GM21390 (cell line): ENCODE measurements at regions not wholly inside any gene's neighbourhood (a gene's known extent, or its start where the extent isn't known, plus 50 kb on each side); places are given as distances from the start of the nearest gene placed in this dataset.

Experiments used
- ATAC-seq: cut with Tn5 transposase; IDR thresholded peaks from one replicate; pipeline ENCODE4 v1.9.1; 2021; ENCODE audit not compliant: unreplicated experiment

DNA sequence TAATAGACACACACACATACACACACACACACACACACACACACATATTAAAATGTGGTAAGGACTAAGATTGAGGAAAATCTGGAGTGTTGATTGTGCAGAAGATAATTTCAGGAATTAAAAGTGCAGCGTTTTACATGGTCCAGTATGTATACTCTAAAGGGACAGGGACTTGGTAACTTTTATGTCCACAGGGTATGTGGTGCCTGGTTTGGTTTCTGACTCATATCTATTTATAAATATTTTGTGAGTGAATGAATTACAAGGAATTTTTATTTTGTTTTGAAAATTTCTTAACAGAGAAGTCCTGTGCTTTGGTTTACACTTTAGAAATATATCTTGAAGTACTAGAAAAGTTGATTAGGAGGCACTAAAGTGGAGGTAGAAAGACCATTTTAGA is 287.7 kb upstream of the NXPH2 start:
- no peak for ATAC-seq

DNA sequence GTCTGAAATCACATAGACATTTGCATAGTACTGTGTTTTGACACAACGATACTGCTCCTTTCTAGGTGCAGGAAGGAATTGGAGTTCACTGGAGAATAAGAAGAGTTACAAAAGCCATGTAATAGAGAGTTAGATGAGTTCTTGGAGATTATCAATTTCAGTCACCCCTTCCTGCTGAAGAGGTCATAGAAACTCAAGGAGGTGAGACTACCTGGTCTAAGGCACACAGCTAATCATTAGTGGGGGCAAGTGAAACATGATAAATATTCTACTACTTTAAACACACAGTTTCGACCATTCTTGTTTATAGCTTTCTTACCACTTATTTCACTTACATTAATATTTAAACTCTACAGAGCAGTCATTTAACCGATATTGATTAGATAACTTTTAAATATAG is 286.9 kb upstream of the NXPH2 start:
- no peak for ATAC-seq

DNA sequence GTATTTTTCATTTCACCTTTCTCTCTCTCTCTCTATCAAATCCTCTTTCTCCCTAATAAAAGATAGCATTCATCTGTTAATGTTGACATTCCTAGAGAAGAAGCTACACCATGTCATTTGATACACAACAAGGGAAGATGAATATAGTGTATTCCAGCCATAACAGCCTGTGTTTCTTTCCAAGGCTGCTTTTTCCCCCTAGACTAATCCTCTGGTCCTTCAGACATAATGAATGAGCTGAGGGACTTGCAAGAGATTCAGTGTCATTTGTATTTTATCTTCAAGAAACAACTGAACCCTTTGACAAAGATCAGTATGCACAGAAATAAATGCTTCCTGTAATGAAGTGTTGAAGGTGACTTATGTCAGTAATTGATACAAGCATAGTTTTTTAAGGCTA is 284.0 kb upstream of the NXPH2 start:
- no peak for ATAC-seq

GRCh38 chr2:139059617-139060016 is 279.4 kb upstream of the NXPH2 start:
- ATAC-seq: no peak

DNA sequence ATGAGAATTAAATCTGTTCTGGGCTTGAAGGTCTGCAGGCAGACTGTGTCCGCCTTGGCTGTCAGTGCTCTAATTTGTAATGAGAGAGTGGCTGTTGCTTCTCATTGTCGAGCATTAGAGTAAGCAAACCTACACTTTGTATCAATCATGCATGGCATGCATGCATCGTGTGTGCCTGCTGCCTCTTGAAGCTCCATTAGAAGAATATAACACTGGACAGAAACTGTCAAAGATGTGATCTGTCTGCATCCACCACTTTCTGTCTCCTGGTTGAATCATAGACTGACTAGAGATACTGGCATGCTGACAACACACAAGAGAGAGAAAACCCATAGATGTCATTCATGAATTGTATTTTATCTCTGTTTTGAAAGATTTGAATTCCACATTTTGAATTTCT is 275.0 kb upstream of the NXPH2 start:
- ATAC-seq: no peak

DNA sequence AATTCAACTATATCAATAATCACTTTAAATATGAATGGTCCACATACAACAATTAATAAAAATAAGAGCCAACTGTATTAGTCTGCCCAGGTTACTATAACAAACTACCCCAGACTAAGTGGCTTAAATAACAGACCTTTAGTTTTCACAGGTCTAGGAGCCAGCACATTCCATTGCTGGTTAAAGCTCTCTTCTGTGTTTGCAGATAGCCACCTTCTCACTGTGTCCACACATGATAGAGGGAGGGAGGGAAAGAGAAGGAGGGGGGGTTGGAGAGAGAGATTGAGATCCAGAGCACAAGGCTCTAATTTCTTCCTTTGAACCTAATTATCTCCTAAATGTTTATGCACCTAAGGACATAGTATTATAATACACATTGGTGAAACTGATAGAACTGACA is 267.8 kb upstream of the NXPH2 start:
- no peak for ATAC-seq

GRCh38 chr2:139045524-139045923 is 265.3 kb upstream of the NXPH2 start:
- ATAC-seq: no peak

DNA sequence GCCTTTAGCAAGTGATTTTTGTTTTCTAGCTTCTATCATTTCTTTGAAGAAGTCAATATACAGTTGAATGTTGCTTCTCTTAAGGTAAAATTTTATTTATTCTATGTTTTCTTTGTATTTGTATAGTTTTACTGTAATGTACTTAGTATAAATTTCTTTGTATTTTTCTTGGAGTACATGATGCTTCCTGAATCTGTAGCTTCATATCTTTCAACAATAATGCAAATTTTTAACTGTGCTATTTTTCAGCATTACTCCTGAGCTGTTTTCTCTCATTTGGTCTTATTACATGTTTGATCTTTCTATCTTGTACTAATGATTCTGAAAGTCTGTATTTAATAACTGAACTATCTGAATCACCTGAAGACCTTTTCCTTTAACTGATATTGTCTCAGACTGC is 253.9 kb upstream of the NXPH2 start:
- ATAC-seq: no peak

- ATAC-seq: no peak
Observed at GRCh38 chr2:139033300-139033699, 253.1 kb upstream of the NXPH2 start.

- peak; percentile 69 for ATAC-seq
Observed at GRCh38 chr2:139031722-139032121, 251.5 kb upstream of the NXPH2 start.

DNA sequence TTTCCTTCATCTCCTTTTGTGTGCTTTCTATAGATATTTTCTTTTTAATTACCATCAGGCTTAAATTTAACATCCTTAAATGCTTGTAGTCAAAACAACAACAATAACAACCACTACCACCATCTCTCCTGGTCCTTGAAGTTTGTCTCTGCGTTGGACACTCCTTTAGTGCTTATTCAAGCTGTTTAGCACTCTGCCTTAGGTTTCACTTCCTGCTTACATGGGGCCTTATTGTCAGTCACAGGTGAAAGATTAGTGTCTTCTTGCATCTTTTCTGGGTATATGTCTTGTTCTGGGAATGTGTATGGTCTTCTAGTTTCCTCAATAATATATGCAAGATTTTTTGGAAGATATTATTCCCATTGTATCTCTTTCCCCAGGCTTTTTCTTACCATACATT is 240.1 kb upstream of the NXPH2 start:
- no peak for ATAC-seq

DNA sequence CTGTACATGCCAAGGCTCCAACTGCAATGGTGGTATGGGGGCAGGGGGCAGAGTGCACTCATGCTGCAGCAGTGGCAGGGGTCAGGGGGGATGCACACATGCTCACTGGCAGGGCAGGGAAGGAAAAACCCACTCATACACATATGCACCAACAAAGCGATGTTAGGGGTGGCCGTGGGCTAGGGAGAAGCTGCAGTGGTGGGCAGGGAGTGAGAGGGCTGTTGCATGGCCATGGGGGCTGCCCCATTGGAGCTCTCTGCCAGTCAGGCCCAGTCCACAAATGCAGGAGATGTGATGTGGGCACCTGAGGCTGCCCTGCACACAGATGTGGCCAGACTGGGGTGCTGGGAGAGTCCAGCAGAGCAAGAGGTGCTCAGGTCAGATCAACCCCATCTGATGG is 238.1 kb upstream of the NXPH2 start:
- no peak for ATAC-seq

DNA sequence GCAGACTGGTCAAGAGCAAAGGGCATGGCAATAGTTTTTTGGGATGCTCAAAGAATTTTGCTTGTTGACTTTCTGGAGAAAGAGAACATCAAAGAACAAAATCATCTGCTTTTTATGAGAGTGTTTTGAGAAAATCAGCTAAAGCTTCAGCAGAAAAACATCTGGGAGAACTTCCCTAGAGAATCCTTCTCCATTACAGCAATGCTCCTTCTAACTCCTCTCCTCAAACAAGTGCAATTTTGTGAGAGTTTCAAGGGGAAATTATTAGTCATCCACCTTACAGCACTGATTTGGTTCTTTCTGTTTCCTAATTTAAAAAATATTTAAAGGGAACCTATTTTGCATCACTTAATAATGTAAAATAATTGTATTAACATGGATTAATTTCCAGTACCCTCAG is 226.9 kb upstream of the NXPH2 start:
- no peak for ATAC-seq

DNA sequence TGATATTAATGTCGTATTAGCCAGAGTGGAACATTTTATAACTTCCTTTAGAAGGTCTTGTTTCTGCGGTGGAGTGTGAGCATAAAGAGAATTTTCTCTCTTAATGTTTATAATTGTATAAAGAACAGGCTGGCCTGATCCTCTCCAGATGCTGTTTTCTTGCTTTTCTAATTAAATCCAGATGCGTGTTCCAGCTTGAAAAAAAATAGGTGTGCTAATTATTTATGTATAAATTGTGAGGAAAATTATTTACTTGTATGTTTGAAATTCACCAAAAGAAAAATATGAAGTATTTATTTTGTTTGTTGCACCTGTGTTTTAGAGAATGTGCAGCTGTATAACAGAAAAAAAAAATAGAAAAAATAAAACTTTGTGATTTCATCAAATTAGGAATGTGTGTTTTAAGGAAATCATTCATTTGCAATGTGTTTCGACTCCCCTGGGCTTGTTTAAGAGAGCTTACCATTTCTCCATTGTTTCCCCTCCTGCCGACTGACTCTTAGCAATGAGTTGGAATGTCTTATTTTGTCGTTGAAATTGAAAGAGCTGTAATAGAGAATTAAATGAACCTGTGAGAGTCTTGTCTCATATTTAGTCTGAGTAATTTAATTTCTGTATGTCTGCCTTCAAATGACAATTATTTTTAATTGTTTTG is 220.1 kb upstream of the NXPH2 start:
- no peak for ATAC-seq

DNA sequence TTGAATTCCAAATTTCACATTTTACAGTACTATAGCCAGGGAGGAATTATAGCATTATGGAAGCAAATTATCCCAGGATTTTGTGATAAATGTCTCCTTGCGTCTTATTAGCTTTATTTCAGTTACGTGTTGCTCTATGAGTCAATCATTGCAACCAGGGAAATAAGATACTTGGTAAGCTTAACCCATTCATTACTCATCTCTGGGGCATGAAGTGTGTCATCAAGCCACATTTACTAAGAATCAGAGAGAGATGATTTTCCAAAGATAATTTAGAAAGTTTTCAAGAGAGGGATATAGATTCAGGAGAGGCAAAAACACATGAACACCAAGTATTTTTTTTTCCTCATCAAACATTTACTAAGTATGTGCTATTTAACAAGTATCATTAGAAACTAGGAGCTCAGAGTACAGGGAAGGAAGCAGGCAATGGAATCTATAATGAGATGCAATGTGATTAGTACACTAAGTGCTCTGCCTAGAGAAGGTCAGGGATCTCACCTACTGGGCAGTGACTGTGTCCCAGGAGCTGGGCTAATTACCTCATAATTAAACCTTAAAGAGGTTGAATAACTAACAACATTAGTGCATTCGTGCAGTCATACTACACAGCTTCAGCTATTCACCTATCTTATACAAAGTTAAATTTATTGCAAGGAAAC is 217.8 kb upstream of the NXPH2 start:
- no peak for ATAC-seq

- no peak for ATAC-seq
Observed at GRCh38 chr2:138997346-138997745, 217.2 kb upstream of the NXPH2 start.

GRCh38 chr2:138994502-138994901 is 214.3 kb upstream of the NXPH2 start:
- no peak for ATAC-seq

DNA sequence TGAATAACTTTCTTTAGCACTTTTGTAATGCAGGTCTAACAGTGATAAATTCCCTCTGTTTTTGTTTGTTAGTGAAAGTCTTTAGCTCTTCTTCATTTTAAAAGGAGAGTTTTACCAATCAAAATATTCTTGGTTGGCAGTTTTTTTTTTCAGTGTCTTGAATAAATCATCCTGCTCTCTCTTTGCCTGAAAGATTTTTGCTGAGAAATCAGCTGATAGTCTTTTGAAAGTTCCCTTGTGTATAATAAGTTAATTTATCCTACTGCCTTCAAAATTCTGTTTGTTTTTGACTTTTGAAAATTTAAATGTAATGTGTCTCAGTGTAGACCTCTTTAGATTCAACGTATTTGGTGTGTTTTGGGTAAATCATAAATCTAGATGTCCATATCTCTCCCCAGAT is 205.7 kb upstream of the NXPH2 start:
- no peak for ATAC-seq

DNA sequence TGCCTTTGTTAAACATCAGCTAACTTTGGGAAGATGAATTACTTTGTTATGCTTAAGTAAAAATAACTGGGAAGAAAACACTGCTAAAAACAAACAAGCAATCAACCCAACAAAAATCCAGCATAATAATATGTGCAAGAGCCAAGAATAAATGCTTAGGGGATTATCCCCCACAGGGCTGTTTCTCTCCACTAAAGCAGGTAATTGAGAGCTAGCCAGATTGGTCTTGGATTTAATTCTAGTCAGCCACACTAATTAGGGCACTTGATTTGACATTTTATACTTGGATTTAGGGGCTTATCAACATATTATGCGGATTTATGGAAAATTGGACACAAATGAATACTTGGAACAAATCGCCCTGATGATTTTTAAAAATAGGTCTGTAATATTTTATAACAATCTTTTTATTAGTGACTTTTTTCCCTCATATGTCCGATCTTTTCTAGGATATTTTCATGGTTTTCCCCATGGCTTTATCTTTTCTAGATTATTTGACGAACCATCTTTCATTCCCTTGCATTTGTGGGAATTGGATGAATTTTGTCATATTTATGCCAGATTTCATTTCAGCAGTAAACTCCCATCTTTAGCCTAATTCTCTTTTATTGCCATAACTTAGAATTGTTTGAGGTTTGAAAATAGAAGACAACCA is 199.1 kb upstream of the NXPH2 start:
- ATAC-seq: no peak

DNA sequence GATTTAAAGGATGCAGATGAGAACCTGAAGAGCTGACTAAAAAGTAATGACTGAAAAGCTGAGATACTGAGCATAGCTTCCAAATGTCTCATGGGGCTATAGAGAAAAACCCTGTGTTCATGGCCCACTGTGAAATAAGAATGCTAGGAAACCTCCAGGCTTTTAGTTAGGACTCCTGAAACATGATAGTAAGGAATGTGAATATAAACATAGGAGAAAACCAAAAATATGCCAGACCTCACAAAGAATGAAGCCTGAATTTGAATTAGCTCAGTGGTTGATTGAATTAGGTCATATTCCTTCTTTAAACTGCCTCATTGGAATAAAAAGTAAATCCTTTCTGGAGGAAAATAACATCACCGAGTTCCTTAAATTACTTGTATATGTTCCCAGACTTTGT is 194.5 kb upstream of the NXPH2 start:
- ATAC-seq: no peak

GRCh38 chr2:138964418-138964817 is 184.2 kb upstream of the NXPH2 start:
- ATAC-seq: no peak

- no peak for ATAC-seq
Observed at GRCh38 chr2:138962686-138963085, 182.5 kb upstream of the NXPH2 start.

DNA sequence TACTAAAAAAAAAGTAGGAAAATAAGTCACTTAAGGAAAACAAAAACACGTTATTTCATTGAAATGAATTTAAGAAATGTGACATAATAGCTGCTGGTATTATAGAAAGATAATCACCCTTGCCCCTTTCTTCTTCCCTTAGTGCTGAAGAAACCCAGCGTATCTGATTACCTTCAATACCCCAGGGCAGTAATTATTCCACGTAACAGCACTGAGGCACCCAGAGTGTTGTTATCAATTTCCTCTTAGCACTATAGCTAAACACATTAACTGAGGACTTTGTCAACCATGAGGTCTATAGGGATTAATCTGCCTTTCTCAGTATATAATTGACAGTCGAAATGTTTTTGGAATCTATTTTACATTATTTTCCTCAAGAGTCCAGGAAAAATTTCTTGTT is 180.0 kb upstream of the NXPH2 start:
- no peak for ATAC-seq
